HCT116 (cell line): ENCODE measurements at regions not wholly inside any gene's neighbourhood (a gene's known extent, or its start where the extent isn't known, plus 50 kb on each side); places are given as distances from the start of the nearest gene placed in this dataset.

Experiments
- ATAC-seq: fragments of 200-7000 bp; cut with Tn5 transposase; 2 replicates; pipeline ENCODE4 v1.9.1; 2020; ENCODE audit warnings: mild to moderate bottlenecking, moderate library complexity
- BruUV-seq: library from RNA; stranded (reverse); fragments of 400-500 nt; replicated peaks from 2 replicates; lab custom pipeline; 2021; lab: Mats Ljungman, UMichigan
- CTCF ChIA-PET: fragments of 300-600 bp; sonication (Branson Sonifier 250); formaldehyde crosslinking; loops from one replicate; lab custom pipeline; 2021; ENCODE audit warnings: antibody characterized with exemption; lab: Charles Lee
- POLR2A ChIA-PET: fragments of 300-600, 350-600 bp; sonication (Branson Sonifier 250); formaldehyde crosslinking; loops from one replicate; lab custom pipeline; 2021; ENCODE audit warnings: antibody characterized with exemption; lab: Charles Lee
- RAD21 ChIA-PET, 2 experiments: fragments of 300-600 bp; sonication (Branson Sonifier 250); formaldehyde crosslinking; loops; one replicate each; lab custom pipeline; 2023; ENCODE audit warnings: low total read pairs in 2 of 2; ENCODE audit not compliant: uncharacterized antibody in 2 of 2, unreplicated experiment in 2 of 2, low non-redundant PET in 1 of 2; lab: Charles Lee
- DNase-seq: peaks from one replicate; pipeline ENCODE4 v3.0.0-alpha.2; 2010; ENCODE audit warnings: low read depth, low spot score
- H2AFZ ChIP-seq: fragments of 200-600 bp; shearing (Covaris generic), sonication (generic); 2 replicates; pipeline ENCODE4 v1.6.1; 2017; ENCODE audit warnings: low read depth, mixed run types, mixed read lengths, antibody characterized with exemption, low read length; ENCODE audit not compliant: poor library complexity, severe bottlenecking
- H3K27ac ChIP-seq: 2 replicates; pipeline ENCODE4 v1.5.1; 2012; ENCODE audit warnings: low read depth, low read length
- H3K27me3 ChIP-seq: fragments of 200-600 bp; sonication (generic); 2 replicates; pipeline ENCODE4 v1.6.1; 2016; ENCODE audit warnings: mixed run types, low read length, mixed read lengths; ENCODE audit not compliant: insufficient read depth
- H3K36me3 ChIP-seq, 2 experiments: fragments of 200-500 bp in 1 of 2; fragments of 200-600 bp in 1 of 2; sonication (Bioruptor generic) in 1 of 2; sonication (generic) in 1 of 2; 2 replicates each; pipeline versions ENCODE4 v1.5.1 to v1.6.1; 2014 to 2016; ENCODE audit warnings: low read length in 2 of 2, inconsistent platforms in 1 of 2, mixed read lengths in 1 of 2, mixed run types in 1 of 2; ENCODE audit not compliant: insufficient read depth in 2 of 2, control insufficient read depth in 1 of 2
- H3K4me1 ChIP-seq, 2 experiments: fragments of 200-600 bp in 1 of 2; sonication (generic) in 1 of 2; 2 replicates each; pipeline versions ENCODE4 v1.5.1 to v1.6.1; 2012 to 2017; ENCODE audit warnings: low read length in 2 of 2, inconsistent platforms in 1 of 2, mild to moderate bottlenecking in 1 of 2, mixed read lengths in 1 of 2, mixed run types in 1 of 2, moderate library complexity in 1 of 2; ENCODE audit not compliant: insufficient read depth in 2 of 2, control insufficient read depth in 1 of 2
- H3K4me2 ChIP-seq: fragments of 200-600 bp; sonication (generic); 2 replicates; pipeline ENCODE4 v1.6.1; 2017; ENCODE audit warnings: mixed run types, low read length, mixed read lengths
- H3K4me3 ChIP-seq, 2 experiments: fragments of 200-600 bp in 1 of 2; sonication (generic) in 1 of 2; replicated peaks in 1 of 2; 2 replicates each; pipeline ENCODE4 v1.5.1; 2011 to 2016; ENCODE audit warnings: low read length in 2 of 2, control low read depth in 1 of 2, low read depth in 1 of 2, mild to moderate bottlenecking in 1 of 2, mixed read lengths in 1 of 2, mixed run types in 1 of 2
- H3K79me2 ChIP-seq: fragments of 200-600 bp; sonication (generic); 2 replicates; pipeline ENCODE4 v1.6.1; 2017; ENCODE audit warnings: mild to moderate bottlenecking, mixed run types, low read length, moderate library complexity, mixed read lengths; ENCODE audit not compliant: insufficient read depth
- H3K9ac ChIP-seq: fragments of 200-600 bp; sonication (generic); 2 replicates; pipeline ENCODE4 v1.6.1; 2016; ENCODE audit warnings: low read length, mixed read lengths
- H3K9me2 ChIP-seq: fragments of 200-600 bp; sonication (generic), shearing (Covaris generic); 2 replicates; pipeline ENCODE4 v1.6.1; 2017; ENCODE audit warnings: mixed run types, mild to moderate bottlenecking, moderate library complexity; ENCODE audit not compliant: insufficient read depth
- H3K9me3 ChIP-seq, 2 experiments: fragments of 200-500 bp in 1 of 2; fragments of 200-600 bp in 1 of 2; sonication (Bioruptor generic) in 1 of 2; sonication (generic) in 1 of 2; 2 replicates each; pipeline ENCODE4 v1.6.1; 2014 to 2017; ENCODE audit warnings: low read length in 2 of 2, mixed read lengths in 2 of 2, inconsistent platforms in 1 of 2, low read depth in 1 of 2, mild to moderate bottlenecking in 1 of 2, mixed run types in 1 of 2, moderate library complexity in 1 of 2; ENCODE audit not compliant: control insufficient read depth in 1 of 2, insufficient read depth in 1 of 2
- H4K20me1 ChIP-seq: fragments of 200-600 bp; sonication (generic), shearing (Covaris generic); 2 replicates; pipeline ENCODE4 v1.6.1; 2017; ENCODE audit warnings: mixed run types, mild to moderate bottlenecking, moderate library complexity; ENCODE audit not compliant: insufficient read depth
- CBX3 ChIP-seq: IDR thresholded peaks from 2 replicates; pipeline ENCODE4 v1.6.1; 2012; ENCODE audit warnings: low read depth
- CEBPB ChIP-seq: IDR thresholded peaks from 2 replicates; pipeline ENCODE4 v1.6.1; 2012; ENCODE audit warnings: low read depth
- EZH2 ChIP-seq: fragments of 200-600 bp; sonication (generic); IDR thresholded peaks from 2 replicates; pipeline ENCODE4 v1.6.1; 2017; ENCODE audit warnings: antibody characterized with exemption, mixed run types
- JUND ChIP-seq: IDR thresholded peaks from 2 replicates; pipeline ENCODE4 v1.6.1; 2012
- POLR2A ChIP-seq: IDR thresholded peaks from 2 replicates; pipeline ENCODE4 v1.7.0; 2011; ENCODE audit warnings: borderline replicate concordance; ENCODE audit not compliant: insufficient read depth, insufficient read length; ENCODE audit errors: extremely low read depth
- POLR2AphosphoS5 ChIP-seq: IDR thresholded peaks from 2 replicates; pipeline ENCODE4 v1.6.1; 2011; ENCODE audit warnings: mild to moderate bottlenecking, low read depth, low read length, moderate library complexity
- RAD21 ChIP-seq: IDR thresholded peaks from 2 replicates; pipeline ENCODE4 v1.6.1; 2012; ENCODE audit warnings: low read depth, mild to moderate bottlenecking
- SIN3A ChIP-seq: IDR thresholded peaks from 2 replicates; pipeline ENCODE4 v1.6.1; 2012; ENCODE audit warnings: low read depth
- SP1 ChIP-seq: IDR thresholded peaks from 2 replicates; pipeline ENCODE4 v1.6.1; 2012; ENCODE audit warnings: low read depth
- SRF ChIP-seq: IDR thresholded peaks from 2 replicates; pipeline ENCODE4 v1.6.1; 2012; ENCODE audit warnings: low read depth
- TCF7L2 ChIP-seq: IDR thresholded peaks from 2 replicates; pipeline ENCODE4 v1.7.0; 2011; ENCODE audit warnings: borderline replicate concordance, inconsistent platforms; ENCODE audit not compliant: insufficient read depth, insufficient read length; ENCODE audit errors: extremely low read depth
- YY1 ChIP-seq: IDR thresholded peaks from 2 replicates; pipeline ENCODE4 v1.6.1; 2011; ENCODE audit warnings: low read length, low read depth, moderate library complexity, mild to moderate bottlenecking; ENCODE audit not compliant: insufficient replicate concordance; ENCODE audit errors: extremely low read depth
- intact Hi-C: fragments of 100-400 bp; cut with micrococcal nuclease; formaldehyde crosslinking; loops from 2 replicates; pipeline ENCODE4 v1.10.0; 2022
- TF ChIP-seq, protein P1 (sequence below): IDR thresholded peaks from 2 replicates; pipeline ENCODE4 v1.6.1; 2011; ENCODE audit warnings: mild to moderate bottlenecking, low read length, moderate library complexity; ENCODE audit not compliant: insufficient replicate concordance; ENCODE audit errors: extremely low read depth
- TF ChIP-seq, protein P2 (sequence below): IDR thresholded peaks from 2 replicates; pipeline ENCODE4 v1.6.1; 2012; ENCODE audit warnings: low read depth
- TF ChIP-seq, protein P3 (sequence below): IDR thresholded peaks from 2 replicates; pipeline ENCODE4 v1.6.1; 2012
- TF ChIP-seq, protein P4 (sequence below), 3 experiments: fragments of 200-600 bp in 1 of 3; sonication (generic) in 1 of 3; IDR thresholded peaks in 2 of 3; conservative IDR thresholded peaks in 1 of 3; 2 replicates each; pipeline ENCODE4 v1.5.1; 2012 to 2017; ENCODE audit warnings: low read depth in 2 of 3, low read length in 2 of 3, antibody characterized with exemption in 1 of 3, borderline replicate concordance in 1 of 3, control low read depth in 1 of 3, mild to moderate bottlenecking in 1 of 3, mixed read lengths in 1 of 3, mixed run types in 1 of 3, moderate library complexity in 1 of 3; ENCODE audit not compliant: insufficient read depth in 1 of 3

DNA sequence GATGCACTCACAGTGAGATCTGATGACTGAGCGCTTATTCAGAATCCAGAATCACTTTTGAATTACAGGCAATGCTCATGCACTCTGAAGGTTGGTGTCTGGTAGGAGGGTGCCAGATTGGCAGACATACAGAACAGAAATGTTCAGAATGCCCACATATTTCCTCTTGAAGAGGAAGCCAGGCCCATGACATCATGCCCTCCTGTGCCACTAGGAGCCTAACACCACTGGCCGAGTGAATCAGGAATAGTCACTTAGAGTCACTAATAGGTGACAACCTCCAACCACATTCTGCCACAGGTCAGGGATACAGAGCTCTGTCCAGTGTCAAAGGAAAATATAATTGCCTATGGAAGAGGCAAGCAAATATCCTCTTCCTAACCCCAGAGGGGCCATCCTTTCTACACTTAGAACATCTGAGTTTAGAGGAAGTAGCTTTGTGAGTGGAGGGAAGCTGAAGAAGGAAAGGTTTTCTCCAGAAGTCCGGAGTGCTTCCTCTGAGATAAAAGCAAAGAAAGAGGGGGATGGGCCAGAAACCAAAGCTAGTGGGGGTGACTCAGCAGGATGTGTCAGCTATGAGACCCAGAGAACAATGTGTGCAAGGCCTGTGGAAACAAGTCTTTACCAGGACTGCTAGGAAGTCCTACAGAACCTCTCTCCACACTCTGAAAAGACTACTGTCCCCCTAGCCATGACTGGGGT is 838.8 kb downstream of the GRID1 start:
- RAD21 ChIA-PET, result no interaction called here
- no peaks in the 10 kb centered on the region for H3K36me3 ChIP-seq
- no peak overlapping the region for H3K4me3 ChIP-seq
- H2AFZ ChIP-seq, result no peak overlapping the region
- TF ChIP-seq TCF7L2, result no peak
- no peak for TF ChIP-seq RAD21
- TF ChIP-seq, protein P1, sequence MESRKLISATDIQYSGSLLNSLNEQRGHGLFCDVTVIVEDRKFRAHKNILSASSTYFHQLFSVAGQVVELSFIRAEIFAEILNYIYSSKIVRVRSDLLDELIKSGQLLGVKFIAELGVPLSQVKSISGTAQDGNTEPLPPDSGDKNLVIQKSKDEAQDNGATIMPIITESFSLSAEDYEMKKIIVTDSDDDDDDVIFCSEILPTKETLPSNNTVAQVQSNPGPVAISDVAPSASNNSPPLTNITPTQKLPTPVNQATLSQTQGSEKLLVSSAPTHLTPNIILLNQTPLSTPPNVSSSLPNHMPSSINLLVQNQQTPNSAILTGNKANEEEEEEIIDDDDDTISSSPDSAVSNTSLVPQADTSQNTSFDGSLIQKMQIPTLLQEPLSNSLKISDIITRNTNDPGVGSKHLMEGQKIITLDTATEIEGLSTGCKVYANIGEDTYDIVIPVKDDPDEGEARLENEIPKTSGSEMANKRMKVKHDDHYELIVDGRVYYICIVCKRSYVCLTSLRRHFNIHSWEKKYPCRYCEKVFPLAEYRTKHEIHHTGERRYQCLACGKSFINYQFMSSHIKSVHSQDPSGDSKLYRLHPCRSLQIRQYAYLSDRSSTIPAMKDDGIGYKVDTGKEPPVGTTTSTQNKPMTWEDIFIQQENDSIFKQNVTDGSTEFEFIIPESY, result no peak
- TF ChIP-seq POLR2A, result no peak
- TF ChIP-seq, protein P2, sequence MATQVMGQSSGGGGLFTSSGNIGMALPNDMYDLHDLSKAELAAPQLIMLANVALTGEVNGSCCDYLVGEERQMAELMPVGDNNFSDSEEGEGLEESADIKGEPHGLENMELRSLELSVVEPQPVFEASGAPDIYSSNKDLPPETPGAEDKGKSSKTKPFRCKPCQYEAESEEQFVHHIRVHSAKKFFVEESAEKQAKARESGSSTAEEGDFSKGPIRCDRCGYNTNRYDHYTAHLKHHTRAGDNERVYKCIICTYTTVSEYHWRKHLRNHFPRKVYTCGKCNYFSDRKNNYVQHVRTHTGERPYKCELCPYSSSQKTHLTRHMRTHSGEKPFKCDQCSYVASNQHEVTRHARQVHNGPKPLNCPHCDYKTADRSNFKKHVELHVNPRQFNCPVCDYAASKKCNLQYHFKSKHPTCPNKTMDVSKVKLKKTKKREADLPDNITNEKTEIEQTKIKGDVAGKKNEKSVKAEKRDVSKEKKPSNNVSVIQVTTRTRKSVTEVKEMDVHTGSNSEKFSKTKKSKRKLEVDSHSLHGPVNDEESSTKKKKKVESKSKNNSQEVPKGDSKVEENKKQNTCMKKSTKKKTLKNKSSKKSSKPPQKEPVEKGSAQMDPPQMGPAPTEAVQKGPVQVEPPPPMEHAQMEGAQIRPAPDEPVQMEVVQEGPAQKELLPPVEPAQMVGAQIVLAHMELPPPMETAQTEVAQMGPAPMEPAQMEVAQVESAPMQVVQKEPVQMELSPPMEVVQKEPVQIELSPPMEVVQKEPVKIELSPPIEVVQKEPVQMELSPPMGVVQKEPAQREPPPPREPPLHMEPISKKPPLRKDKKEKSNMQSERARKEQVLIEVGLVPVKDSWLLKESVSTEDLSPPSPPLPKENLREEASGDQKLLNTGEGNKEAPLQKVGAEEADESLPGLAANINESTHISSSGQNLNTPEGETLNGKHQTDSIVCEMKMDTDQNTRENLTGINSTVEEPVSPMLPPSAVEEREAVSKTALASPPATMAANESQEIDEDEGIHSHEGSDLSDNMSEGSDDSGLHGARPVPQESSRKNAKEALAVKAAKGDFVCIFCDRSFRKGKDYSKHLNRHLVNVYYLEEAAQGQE, result no peak
- TF ChIP-seq EZH2, result no peak
- no peak for TF ChIP-seq JUND
- TF ChIP-seq CEBPB, result no peak
- no peak for TF ChIP-seq POLR2AphosphoS5
- no peak for TF ChIP-seq SIN3A
- TF ChIP-seq, protein P3, sequence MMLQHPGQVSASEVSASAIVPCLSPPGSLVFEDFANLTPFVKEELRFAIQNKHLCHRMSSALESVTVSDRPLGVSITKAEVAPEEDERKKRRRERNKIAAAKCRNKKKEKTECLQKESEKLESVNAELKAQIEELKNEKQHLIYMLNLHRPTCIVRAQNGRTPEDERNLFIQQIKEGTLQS, result no peak
- TF ChIP-seq, protein P4, sequence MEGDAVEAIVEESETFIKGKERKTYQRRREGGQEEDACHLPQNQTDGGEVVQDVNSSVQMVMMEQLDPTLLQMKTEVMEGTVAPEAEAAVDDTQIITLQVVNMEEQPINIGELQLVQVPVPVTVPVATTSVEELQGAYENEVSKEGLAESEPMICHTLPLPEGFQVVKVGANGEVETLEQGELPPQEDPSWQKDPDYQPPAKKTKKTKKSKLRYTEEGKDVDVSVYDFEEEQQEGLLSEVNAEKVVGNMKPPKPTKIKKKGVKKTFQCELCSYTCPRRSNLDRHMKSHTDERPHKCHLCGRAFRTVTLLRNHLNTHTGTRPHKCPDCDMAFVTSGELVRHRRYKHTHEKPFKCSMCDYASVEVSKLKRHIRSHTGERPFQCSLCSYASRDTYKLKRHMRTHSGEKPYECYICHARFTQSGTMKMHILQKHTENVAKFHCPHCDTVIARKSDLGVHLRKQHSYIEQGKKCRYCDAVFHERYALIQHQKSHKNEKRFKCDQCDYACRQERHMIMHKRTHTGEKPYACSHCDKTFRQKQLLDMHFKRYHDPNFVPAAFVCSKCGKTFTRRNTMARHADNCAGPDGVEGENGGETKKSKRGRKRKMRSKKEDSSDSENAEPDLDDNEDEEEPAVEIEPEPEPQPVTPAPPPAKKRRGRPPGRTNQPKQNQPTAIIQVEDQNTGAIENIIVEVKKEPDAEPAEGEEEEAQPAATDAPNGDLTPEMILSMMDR (IDR thresholded peaks at IDR 0.05 in 2 of 3, conservative IDR thresholded peaks at IDR 0.05 in 1 of 3; ENCODE audit: borderline replicate concordance in 1 of 3, insufficient read depth in 1 of 3, low read depth in 2 of 3, low read length in 2 of 3), result no peak
- no peak for TF ChIP-seq CBX3
- no peak for TF ChIP-seq YY1
- no peak for TF ChIP-seq SRF
- TF ChIP-seq SP1, result no peak
- no peaks in the 10 kb centered on the region for H3K9me2 ChIP-seq
- H3K27me3 ChIP-seq, result peaks cover 4% of the 10 kb centered on the region; the same call in 1 of the 2 replicates
- DNase-seq (no peak), ATAC-seq (peak; percentile 55)
- POLR2A ChIA-PET, result no interaction called here
- H3K9me3 ChIP-seq, result 0 out of 4 replicates have a peak, but pooled peaks cover 0 to 4% of the 10 kb centered on the region in 2 experiments
- intact Hi-C loops, result no loop called here
- no TSS peak for BruUV-seq
- peaks cover 0 to 7% of the 10 kb centered on the region in 2 experiments; a peak in 2 of 4 replicates for H3K4me1 ChIP-seq
- no peaks in the 10 kb centered on the region for H4K20me1 ChIP-seq
- H3K27ac ChIP-seq, result no peak overlapping the region
- no peak overlapping the region for H3K9ac ChIP-seq
- CTCF ChIA-PET, result no interaction called here
- peak overlapping the region; percentile 20; the same call in 1 of the 2 replicates for H3K4me2 ChIP-seq
- H3K79me2 ChIP-seq, result no peaks in the 10 kb centered on the region
